Fibroblast of mammary gland (primary cell): ENCODE measurements at regions not wholly inside any gene's neighbourhood (a gene's known extent, or its start where the extent isn't known, plus 50 kb on each side); places are given as distances from the start of the nearest gene placed in this dataset.

Experiments
- DNase-seq: peaks from one replicate; pipeline ENCODE4 v3.0.0-alpha.2; 2010; ENCODE audit warnings: low read depth
- H3K4me3 ChIP-seq: 2 replicates; pipeline ENCODE4 v1.5.1; 2011; ENCODE audit warnings: low read depth, mild to moderate bottlenecking, low read length, moderate library complexity; ENCODE audit not compliant: control insufficient read depth
- CTCF ChIP-seq: conservative IDR thresholded peaks from 2 replicates; pipeline ENCODE4 v1.5.1; 2011; ENCODE audit warnings: low read depth, low read length, inconsistent platforms; ENCODE audit not compliant: control insufficient read depth, insufficient read depth

DNA sequence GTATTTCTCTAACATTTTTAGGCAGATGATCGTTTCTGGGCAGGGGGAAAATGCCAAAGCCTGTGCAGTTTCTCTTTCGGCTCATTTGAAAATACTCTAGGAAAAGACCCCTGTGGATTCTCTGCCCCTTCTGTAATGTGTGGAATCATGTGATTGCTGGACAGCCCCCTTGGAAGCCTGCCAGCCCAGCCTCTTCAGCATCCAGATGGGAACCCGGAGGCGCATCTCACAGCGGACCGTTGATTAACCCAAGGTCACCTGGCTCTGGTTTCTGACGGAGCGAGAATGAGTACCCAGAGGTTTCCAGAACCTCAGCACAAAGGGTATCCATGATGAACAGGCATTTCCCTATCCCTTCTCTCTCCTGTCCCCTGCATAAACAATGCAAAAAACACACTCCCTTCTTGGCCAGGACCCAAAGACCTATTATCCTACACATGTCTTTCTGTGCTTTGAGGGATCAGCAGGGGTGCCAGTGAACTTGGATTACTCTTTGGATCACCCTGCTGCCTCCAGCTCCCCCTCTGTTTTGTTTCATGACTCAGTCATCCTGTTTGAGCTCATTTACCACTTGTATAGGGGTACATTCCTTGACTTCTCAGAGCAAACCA lies 957.1 kb upstream of the RBFOX1 start:
- no peak overlapping the region for H3K4me3 ChIP-seq
- no peak for TF ChIP-seq CTCF
- no peak for DNase-seq

DNA sequence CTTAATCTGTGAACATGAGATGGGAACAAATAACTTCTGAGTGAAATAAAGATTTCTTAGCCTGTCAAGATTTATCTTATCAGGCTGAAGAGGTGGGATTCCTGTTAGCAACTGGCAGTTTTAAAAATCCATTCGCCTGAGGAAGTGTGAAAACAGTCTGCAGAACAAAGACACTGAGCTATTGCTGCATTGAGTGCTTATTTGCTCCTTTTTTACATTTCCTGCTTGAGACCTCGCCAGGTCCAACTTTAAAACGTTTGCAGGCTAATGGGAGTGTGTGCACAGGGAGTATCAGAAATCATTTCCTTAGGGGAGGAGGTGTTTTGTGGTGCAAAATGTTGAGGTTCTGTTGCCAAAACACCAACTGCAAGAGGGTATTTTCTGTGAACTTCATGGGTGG lies 957.8 kb upstream of the RBFOX1 start:
- DNase-seq = no peak
- no peak for TF ChIP-seq CTCF
- no peak overlapping the region for H3K4me3 ChIP-seq

DNA sequence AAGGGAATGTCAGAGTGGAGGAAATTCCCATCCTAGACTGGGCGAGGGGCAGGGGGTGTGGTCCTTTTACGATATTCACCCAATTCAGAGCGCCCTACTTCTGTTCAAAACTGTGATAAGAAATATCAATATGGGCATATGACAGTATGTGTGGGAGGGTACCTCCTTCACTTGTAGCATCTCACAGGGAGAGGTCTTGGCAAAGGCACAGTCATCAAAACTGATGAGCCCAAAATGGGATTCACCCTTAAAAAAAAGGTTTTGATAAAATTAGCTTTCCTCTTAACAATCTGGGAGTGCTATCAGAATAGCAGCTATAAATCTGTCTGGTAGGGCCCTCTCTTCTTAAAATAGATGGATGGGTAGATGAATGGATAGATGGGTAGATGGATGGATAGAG lies 967.8 kb upstream of the RBFOX1 start:
- TF ChIP-seq CTCF = no peak
- no peak for DNase-seq
- H3K4me3 ChIP-seq = no peak overlapping the region

DNA sequence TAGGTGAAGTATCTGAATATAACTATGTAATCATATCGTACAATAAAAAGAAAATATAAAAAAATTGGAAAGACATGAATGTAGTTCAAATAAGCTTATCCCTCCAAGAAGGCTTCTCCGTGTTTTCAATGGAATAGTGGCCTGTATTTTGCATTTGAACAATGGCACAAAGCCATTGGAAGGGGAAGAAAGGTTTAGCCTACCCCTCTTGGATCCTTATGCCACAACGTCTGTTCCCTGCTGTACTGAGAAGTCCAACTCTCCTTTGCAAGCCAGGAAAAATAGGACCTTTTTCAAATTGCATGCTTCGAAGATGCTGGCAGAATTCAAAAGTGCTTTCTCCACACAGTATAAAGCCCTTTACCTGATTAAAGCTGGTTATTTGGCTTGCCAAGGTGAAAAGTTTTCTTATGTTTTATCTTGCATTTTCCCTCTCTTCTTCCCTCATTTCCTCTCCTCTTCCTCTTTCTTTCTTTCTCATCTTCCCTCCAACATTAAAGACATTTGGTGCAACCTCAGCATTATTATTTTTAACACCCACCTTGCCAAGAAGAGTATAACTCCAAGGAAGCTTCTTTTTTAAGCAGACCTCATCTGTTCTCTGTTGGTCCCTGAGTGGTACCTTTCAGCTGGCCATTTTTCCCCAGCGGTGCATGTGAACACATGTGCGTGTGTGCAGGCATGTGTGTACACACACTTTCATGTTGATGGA lies 968.6 kb upstream of the RBFOX1 start:
- no peak overlapping the region for H3K4me3 ChIP-seq
- no peak for TF ChIP-seq CTCF
- DNase-seq = no peak

DNA sequence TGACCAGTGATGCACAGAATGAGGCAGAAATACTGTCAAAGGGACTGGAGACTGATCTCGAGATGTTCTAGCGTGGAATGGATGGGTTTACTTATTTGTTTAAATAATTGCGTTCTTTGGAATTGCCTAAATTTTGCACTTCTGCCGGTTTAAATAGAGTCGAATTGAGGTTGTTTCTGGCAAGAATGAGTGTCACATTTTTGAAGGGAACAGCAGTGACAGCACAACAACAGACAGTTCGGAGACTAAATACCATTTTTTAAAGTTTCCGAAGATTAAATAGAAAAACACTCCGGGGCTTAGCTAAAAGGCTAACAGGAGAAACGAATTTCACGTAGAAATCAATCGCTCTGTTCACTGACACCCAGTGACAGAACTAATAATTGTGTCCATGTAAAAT lies 969.2 kb upstream of the RBFOX1 start:
- TF ChIP-seq CTCF = no peak
- no peak overlapping the region for H3K4me3 ChIP-seq
- DNase-seq = no peak

- no peak for TF ChIP-seq CTCF
- H3K4me3 ChIP-seq = no peak overlapping the region
- no peak for DNase-seq
Measured at GRCh38 chr16:6362321-6362720, 970.3 kb upstream of the RBFOX1 start.

DNA sequence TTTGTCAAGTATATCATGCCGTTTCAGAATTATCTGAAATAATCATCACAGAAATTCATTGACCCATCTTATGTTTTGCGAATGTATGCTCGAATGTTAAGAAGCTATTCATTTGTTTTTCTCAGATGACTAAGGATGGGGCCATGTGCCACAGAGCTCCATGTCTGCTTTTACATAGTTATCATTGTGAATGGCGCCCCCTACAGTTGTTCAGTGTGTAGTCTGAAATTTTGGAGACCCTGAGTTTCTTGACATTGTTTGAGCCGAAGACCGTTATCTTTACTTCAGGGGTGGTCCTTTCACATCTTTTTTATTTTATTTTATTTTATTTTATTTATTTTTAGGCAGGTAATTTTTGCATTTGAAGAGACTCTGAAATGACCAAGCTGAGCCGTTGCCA lies 972.0 kb upstream of the RBFOX1 start:
- no peak for DNase-seq
- H3K4me3 ChIP-seq = no peak overlapping the region
- no peak for TF ChIP-seq CTCF
